ENCODE measurements at regions not wholly inside any gene's neighbourhood (a gene's known extent, or its start where the extent isn't known, plus 50 kb on each side); places are given as distances from the start of the nearest gene placed in this dataset.

- Histone ChIP-seq H3K9me3 (peaks cover 0 to 5% of the 10 kb centered on the region in 2 donors), H3K27ac (no peak overlapping the region), H3K4me1 (no peaks in the 10 kb centered on the region), H3K27me3 (no peaks in the 10 kb centered on the region), H3K36me3 (no peaks in the 10 kb centered on the region), H3K4me3 (no peak overlapping the region)
- ATAC-seq (no peak), DNase-seq (no peak)
- no peak for TF ChIP-seq CTCF (IDR thresholded peaks at IDR 0.05)
- intact Hi-C loops (cut with DNase I), result no loop called here
Measured at GRCh38 chr1:102627145-102627544, 481.2 kb downstream of the COL11A1 start.

- Histone ChIP-seq H3K27me3 (no peaks in the 10 kb centered on the region), H3K4me3 (no peak overlapping the region), H3K4me1 (no peaks in the 10 kb centered on the region), H3K36me3 (no peaks in the 10 kb centered on the region), H3K9me3 (peaks cover 0 to 3% of the 10 kb centered on the region in 2 donors), H3K27ac (no peak overlapping the region)
- intact Hi-C loops (cut with DNase I), result no loop called here
- ATAC-seq (no peak), DNase-seq (no peak)
- TF ChIP-seq CTCF (IDR thresholded peaks at IDR 0.05), result no peak
Measured at GRCh38 chr1:102615896-102616295, 492.4 kb downstream of the COL11A1 start.

GRCh38 chr1:102595106-102595505, 513.2 kb downstream of the COL11A1 start:
- H3K4me3 ChIP-seq, result no peak overlapping the region
- DNase-seq, result no peak
- H3K27ac ChIP-seq, result no peak overlapping the region
- H3K36me3 ChIP-seq, result no peaks in the 10 kb centered on the region
- no peaks in the 10 kb centered on the region for H3K27me3 ChIP-seq
- TF ChIP-seq CTCF (IDR thresholded peaks at IDR 0.05), result no peak
- no peaks in the 10 kb centered on the region for H3K4me1 ChIP-seq
- no peaks in the 10 kb centered on the region for H3K9me3 ChIP-seq
- intact Hi-C loops (cut with DNase I), result no loop called here
- no peak for ATAC-seq

- DNase-seq, result no peak
- TF ChIP-seq CTCF (IDR thresholded peaks at IDR 0.05), result no peak
- H3K4me1 ChIP-seq, result no peaks in the 10 kb centered on the region
- H3K9me3 ChIP-seq, result no peaks in the 10 kb centered on the region
- no peak for ATAC-seq
- intact Hi-C loops (cut with DNase I), result no loop called here
- H3K27ac ChIP-seq, result no peak overlapping the region
- no peaks in the 10 kb centered on the region for H3K27me3 ChIP-seq
- H3K4me3 ChIP-seq, result no peak overlapping the region
- H3K36me3 ChIP-seq, result no peaks in the 10 kb centered on the region
Measured at GRCh38 chr1:102593276-102593675, 515.0 kb downstream of the COL11A1 start.

GRCh38 chr1:102588536-102588935, 519.8 kb downstream of the COL11A1 start:
- intact Hi-C loops (cut with DNase I), result no loop called here
- H3K9me3 ChIP-seq, result no peaks in the 10 kb centered on the region

More at GRCh38 chr1:102588536-102588935, 519.8 kb downstream of the COL11A1 start:
- DNase-seq (no peak), ATAC-seq (no peak)
- H3K27ac ChIP-seq, result no peak overlapping the region
- no peaks in the 10 kb centered on the region for H3K27me3 ChIP-seq
- no peak for TF ChIP-seq CTCF (IDR thresholded peaks at IDR 0.05)
- H3K4me3 ChIP-seq, result no peak overlapping the region
- H3K36me3 ChIP-seq, result no peaks in the 10 kb centered on the region
- H3K4me1 ChIP-seq, result no peaks in the 10 kb centered on the region

All from left lung (tissue), 4 donors.